ENCODE measurements at regions not wholly inside any gene's neighbourhood (a gene's known extent, or its start where the extent isn't known, plus 50 kb on each side); places are given as distances from the start of the nearest gene placed in this dataset.

DNA sequence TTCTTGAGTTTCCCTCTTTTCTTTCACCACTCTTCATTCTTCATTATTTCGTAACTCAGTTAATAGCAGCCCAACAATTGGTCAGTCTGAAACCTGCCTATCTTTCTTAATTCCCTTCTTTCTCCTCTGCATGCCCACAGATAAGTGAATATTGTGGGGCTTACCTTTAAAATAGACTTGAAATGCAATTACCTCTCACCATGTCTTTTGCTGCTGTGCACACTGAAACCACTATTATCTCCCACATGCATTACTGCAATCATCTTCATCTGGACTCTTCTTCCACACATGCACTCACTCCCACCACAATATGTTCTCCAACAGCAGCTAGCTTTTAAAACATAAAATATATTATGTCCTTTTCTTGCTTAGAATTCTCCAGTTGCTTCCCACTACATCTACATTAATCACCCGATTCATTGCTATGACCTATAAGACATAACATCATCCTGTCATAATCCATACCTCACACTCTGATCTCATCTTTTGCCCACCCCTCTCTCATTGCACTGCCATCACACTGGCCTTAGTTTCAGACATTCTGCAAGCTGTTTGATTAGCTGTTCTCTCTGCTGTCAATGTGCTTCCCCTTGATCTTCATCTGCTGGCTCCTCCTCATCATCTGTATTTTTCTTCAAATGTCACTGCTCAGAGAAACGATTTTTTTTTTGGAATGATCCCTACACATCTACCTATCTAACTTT is 304.8 kb downstream of the PTPRC start (continued):
- TF ChIP-seq, protein P1, sequence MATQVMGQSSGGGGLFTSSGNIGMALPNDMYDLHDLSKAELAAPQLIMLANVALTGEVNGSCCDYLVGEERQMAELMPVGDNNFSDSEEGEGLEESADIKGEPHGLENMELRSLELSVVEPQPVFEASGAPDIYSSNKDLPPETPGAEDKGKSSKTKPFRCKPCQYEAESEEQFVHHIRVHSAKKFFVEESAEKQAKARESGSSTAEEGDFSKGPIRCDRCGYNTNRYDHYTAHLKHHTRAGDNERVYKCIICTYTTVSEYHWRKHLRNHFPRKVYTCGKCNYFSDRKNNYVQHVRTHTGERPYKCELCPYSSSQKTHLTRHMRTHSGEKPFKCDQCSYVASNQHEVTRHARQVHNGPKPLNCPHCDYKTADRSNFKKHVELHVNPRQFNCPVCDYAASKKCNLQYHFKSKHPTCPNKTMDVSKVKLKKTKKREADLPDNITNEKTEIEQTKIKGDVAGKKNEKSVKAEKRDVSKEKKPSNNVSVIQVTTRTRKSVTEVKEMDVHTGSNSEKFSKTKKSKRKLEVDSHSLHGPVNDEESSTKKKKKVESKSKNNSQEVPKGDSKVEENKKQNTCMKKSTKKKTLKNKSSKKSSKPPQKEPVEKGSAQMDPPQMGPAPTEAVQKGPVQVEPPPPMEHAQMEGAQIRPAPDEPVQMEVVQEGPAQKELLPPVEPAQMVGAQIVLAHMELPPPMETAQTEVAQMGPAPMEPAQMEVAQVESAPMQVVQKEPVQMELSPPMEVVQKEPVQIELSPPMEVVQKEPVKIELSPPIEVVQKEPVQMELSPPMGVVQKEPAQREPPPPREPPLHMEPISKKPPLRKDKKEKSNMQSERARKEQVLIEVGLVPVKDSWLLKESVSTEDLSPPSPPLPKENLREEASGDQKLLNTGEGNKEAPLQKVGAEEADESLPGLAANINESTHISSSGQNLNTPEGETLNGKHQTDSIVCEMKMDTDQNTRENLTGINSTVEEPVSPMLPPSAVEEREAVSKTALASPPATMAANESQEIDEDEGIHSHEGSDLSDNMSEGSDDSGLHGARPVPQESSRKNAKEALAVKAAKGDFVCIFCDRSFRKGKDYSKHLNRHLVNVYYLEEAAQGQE (tag by site-specific recombination; IDR thresholded peaks at IDR 0.05), result no peak

- H3K36me3 ChIP-seq (ENCODE audit: control insufficient read depth in 2 of 2, insufficient read depth in 1 of 2, low read length in 2 of 2), result no peaks in the 10 kb centered on the region
- ChIA-PET POLR2A (no interaction called here), CTCF (no interaction called here)
- H3K9me3 ChIP-seq (ENCODE audit: control insufficient read depth, insufficient read depth, low read depth, low read length), result no peaks in the 10 kb centered on the region
- H3K4me1 ChIP-seq (ENCODE audit: control insufficient read depth, insufficient read depth, low read length), result no peaks in the 10 kb centered on the region
- no peak for TF ChIP-seq ZNF2 (tag by site-specific recombination; IDR thresholded peaks at IDR 0.05)
- TF ChIP-seq OSR2 (tag by site-specific recombination; IDR thresholded peaks at IDR 0.05), result no peak
- no peak for TF ChIP-seq PRDM2 (tag by site-specific recombination; IDR thresholded peaks at IDR 0.05; ENCODE audit: borderline replicate concordance)
- no peak for TF ChIP-seq ZIC2 (tag by site-specific recombination; IDR thresholded peaks at IDR 0.05)
- no peak for TF ChIP-seq ZNF514 (tag by site-specific recombination; IDR thresholded peaks at IDR 0.05)
- no peak for TF ChIP-seq GFI1B (tag by site-specific recombination; IDR thresholded peaks at IDR 0.05)
- no peak for TF ChIP-seq ZFHX2 (tag by site-specific recombination; conservative IDR thresholded peaks at IDR 0.05)
- TF ChIP-seq ZNF292 (tag by site-specific recombination; IDR thresholded peaks at IDR 0.05; ENCODE audit: borderline replicate concordance, low read depth), result no peak
- TF ChIP-seq PRDM10 (tag by site-specific recombination; IDR thresholded peaks at IDR 0.05), result no peak
- no peak for TF ChIP-seq ZNF239 (tag by site-specific recombination; IDR thresholded peaks at IDR 0.05)
- TF ChIP-seq SP2 (tag by site-specific recombination; IDR thresholded peaks at IDR 0.05), result no peak
- TF ChIP-seq ZNF626 (tag by site-specific recombination; IDR thresholded peaks at IDR 0.05), result no peak
- H3K4me3 ChIP-seq (ENCODE audit: low read depth, low read length), result no peak overlapping the region
- no peak overlapping the region for H3K27ac ChIP-seq (ENCODE audit: extremely low read depth, low read depth, low read length)
Observed at GRCh38 chr1:198947456-198947855, 308.6 kb downstream of the PTPRC start.

All from HEK293 (cell line).